ENCODE measurements at regions not wholly inside any gene's neighbourhood (a gene's known extent, or its start where the extent isn't known, plus 50 kb on each side); places are given as distances from the start of the nearest gene placed in this dataset.

DNA sequence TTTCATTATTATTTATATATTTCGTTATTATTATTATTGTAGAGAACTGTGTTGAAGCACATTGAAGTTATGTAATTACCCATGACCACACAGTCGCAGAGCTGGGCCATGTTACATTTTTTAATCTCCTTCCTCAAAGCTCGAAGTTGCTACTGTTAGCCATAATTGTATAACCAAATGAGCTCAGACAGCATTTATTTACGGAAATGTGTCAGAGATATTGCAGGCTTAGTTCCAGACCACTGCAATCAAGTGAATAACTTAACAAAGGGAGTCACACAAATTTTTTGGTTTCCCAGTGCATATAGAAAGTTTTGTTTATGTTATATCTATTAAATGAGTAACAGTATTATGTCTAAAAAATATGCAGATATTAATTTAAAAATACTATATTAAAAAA lies 147.1 kb upstream of the SLITRK1 start:
- DNase-seq (no peak), ATAC-seq (no peak)
- H3K4me1 ChIP-seq: no peaks in the 10 kb centered on the region
- no peak overlapping the region for H3K27ac ChIP-seq
- no peaks in the 10 kb centered on the region for H3K9me3 ChIP-seq
- no peaks in the 10 kb centered on the region for H3K36me3 ChIP-seq (ENCODE audit: insufficient read depth in 1 of 2, low read depth in 1 of 2)
- WGBS, 3 donors: 70 to 78% (median 76%) methylated on average over 4 of the region's 4 CpGs
- H3K4me3 ChIP-seq: no peak overlapping the region
- intact Hi-C loops (cut with DNase I): no loop called here
- TF ChIP-seq, protein P1, sequence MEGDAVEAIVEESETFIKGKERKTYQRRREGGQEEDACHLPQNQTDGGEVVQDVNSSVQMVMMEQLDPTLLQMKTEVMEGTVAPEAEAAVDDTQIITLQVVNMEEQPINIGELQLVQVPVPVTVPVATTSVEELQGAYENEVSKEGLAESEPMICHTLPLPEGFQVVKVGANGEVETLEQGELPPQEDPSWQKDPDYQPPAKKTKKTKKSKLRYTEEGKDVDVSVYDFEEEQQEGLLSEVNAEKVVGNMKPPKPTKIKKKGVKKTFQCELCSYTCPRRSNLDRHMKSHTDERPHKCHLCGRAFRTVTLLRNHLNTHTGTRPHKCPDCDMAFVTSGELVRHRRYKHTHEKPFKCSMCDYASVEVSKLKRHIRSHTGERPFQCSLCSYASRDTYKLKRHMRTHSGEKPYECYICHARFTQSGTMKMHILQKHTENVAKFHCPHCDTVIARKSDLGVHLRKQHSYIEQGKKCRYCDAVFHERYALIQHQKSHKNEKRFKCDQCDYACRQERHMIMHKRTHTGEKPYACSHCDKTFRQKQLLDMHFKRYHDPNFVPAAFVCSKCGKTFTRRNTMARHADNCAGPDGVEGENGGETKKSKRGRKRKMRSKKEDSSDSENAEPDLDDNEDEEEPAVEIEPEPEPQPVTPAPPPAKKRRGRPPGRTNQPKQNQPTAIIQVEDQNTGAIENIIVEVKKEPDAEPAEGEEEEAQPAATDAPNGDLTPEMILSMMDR (IDR thresholded peaks at IDR 0.05): no peak
- H3K27me3 ChIP-seq (ENCODE audit: insufficient read depth in 3 of 3, low read length in 2 of 3): no peaks in the 10 kb centered on the region

GRCh38 chr13:84025824-84026223 lies 143.6 kb upstream of the SLITRK1 start:
- no peaks in the 10 kb centered on the region for H3K36me3 ChIP-seq (ENCODE audit: insufficient read depth in 1 of 2, low read depth in 1 of 2)
- WGBS, 3 donors: 46 to 55% (median 49%) methylated on average over 1 of the region's 1 CpG
- ATAC-seq: no peak
- no peaks in the 10 kb centered on the region for H3K27me3 ChIP-seq (ENCODE audit: insufficient read depth in 3 of 3, low read length in 2 of 3)
- no peaks in the 10 kb centered on the region for H3K4me1 ChIP-seq
- no peak overlapping the region for H3K4me3 ChIP-seq
- H3K9me3 ChIP-seq: no peaks in the 10 kb centered on the region
- intact Hi-C loops (cut with DNase I): no loop called here
- H3K27ac ChIP-seq: no peak overlapping the region
- DNase-seq: no peak
- TF ChIP-seq, protein P1 (IDR thresholded peaks at IDR 0.05): no peak

DNA sequence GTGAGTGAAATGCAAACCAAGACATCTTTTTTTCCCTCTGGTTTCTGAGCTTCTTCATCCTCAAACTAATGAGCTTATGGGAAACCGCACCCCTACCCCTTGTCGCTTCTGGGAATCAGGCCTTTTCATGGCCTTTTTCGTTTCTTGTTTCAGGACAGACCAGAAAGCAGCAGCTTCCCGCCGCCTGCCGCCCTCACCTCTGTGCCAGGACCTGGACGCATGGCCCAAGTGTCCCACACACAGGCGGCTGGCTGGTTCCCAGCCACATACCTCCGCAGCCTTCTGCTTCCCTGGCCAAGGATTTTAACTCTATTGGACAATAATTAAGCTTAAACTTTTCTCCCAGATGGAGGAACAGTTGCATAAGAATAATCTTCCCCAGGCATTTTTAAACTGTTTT lies 114.1 kb upstream of the SLITRK1 start:
- H3K4me1 ChIP-seq: no peaks in the 10 kb centered on the region
- H3K9me3 ChIP-seq: no peaks in the 10 kb centered on the region
- H3K36me3 ChIP-seq (ENCODE audit: insufficient read depth in 1 of 2, low read depth in 1 of 2): no peaks in the 10 kb centered on the region
- DNase-seq (no peak), ATAC-seq (no peak)
- no peak overlapping the region for H3K4me3 ChIP-seq
- TF ChIP-seq, protein P1 (IDR thresholded peaks at IDR 0.05): no peak
- H3K27me3 ChIP-seq (ENCODE audit: insufficient read depth in 3 of 3, low read length in 2 of 3): no peaks in the 10 kb centered on the region
- intact Hi-C loops (cut with DNase I): no loop called here
- no peak overlapping the region for H3K27ac ChIP-seq
- WGBS, 3 donors: 84 to 87% (median 87%) methylated on average over 9 of the region's 9 CpGs

- H3K27ac ChIP-seq: no peak overlapping the region
- DNase-seq (peak in 1 of 2 donors; percentile 27), ATAC-seq (no peak)
- no peaks in the 10 kb centered on the region for H3K36me3 ChIP-seq (ENCODE audit: insufficient read depth in 1 of 2, low read depth in 1 of 2)
- WGBS, 3 donors: 86 to 92% (median 90%) methylated on average over 7 of the region's 7 CpGs
- H3K4me1 ChIP-seq: no peaks in the 10 kb centered on the region
- no peak overlapping the region for H3K4me3 ChIP-seq
- no peaks in the 10 kb centered on the region for H3K27me3 ChIP-seq (ENCODE audit: insufficient read depth in 3 of 3, low read length in 2 of 3)
- intact Hi-C loops (cut with DNase I): no loop called here
- H3K9me3 ChIP-seq: no peaks in the 10 kb centered on the region
- TF ChIP-seq, protein P1 (IDR thresholded peaks at IDR 0.05): no peak
Observed at GRCh38 chr13:83995930-83996329, 113.7 kb upstream of the SLITRK1 start.

GRCh38 chr13:83992566-83993358 lies 110.5 kb upstream of the SLITRK1 start:
- Histone ChIP-seq H3K4me1 (no peaks in the 10 kb centered on the region), H3K27me3 (ENCODE audit: insufficient read depth in 3 of 3, low read length in 2 of 3) (no peaks in the 10 kb centered on the region), H3K36me3 (ENCODE audit: insufficient read depth in 1 of 2, low read depth in 1 of 2) (no peaks in the 10 kb centered on the region), H3K27ac (no peak overlapping the region), H3K9me3 (no peaks in the 10 kb centered on the region), H3K4me3 (no peak overlapping the region)
- DNase-seq (no peak), ATAC-seq (no peak)
- TF ChIP-seq, protein P1 (IDR thresholded peaks at IDR 0.05): no peak
- WGBS, 3 donors: 82 to 90% (median 83%) methylated on average over 13 of the region's 13 CpGs
- intact Hi-C loops (cut with DNase I): no loop called here
